Erythroblast (primary cell): ENCODE measurements at regions not wholly inside any gene's neighbourhood (a gene's known extent, or its start where the extent isn't known, plus 50 kb on each side); places are given as distances from the start of the nearest gene placed in this dataset.

Experiments
- DNase-seq, 2 experiments: peaks; one replicate each; lab custom pipeline; 2025; lab: John Stamatoyannopoulos, UW
- GATA1 ChIP-seq: IDR thresholded peaks from 2 replicates; pipeline ENCODE4 v1.6.1; 2011; ENCODE audit warnings: low read depth, mild to moderate bottlenecking, control low read depth, low read length, moderate library complexity
- POLR2A ChIP-seq: IDR thresholded peaks from 2 replicates; pipeline ENCODE4 v1.6.1; 2011; ENCODE audit warnings: mild to moderate bottlenecking, low read length

GRCh38 chr6:106849676-106850332 is 124.7 kb downstream of the CD24 start:
- no peak for DNase-seq
- no peak for TF ChIP-seq POLR2A
- TF ChIP-seq GATA1, result no peak

- TF ChIP-seq POLR2A, result no peak
- no peak for TF ChIP-seq GATA1
- no peak for DNase-seq
These were observed 125.4 kb downstream of the CD24 start for GRCh38 chr6:106849120-106849519.

GRCh38 chr6:106847116-106847515 is 127.4 kb downstream of the CD24 start:
- no peak for DNase-seq
- no peak for TF ChIP-seq POLR2A
- TF ChIP-seq GATA1, result no peak

- TF ChIP-seq POLR2A (no peak), GATA1 (no peak)
- no peak for DNase-seq
These were observed 129.6 kb downstream of the CD24 start for GRCh38 chr6:106844930-106845329.

GRCh38 chr6:106832766-106833510 is 141.6 kb downstream of the CD24 start:
- TF ChIP-seq POLR2A (no peak), GATA1 (no peak)
- DNase-seq, result no peak

GRCh38 chr6:106830930-106831329 is 143.6 kb downstream of the CD24 start:
- TF ChIP-seq POLR2A, result no peak
- TF ChIP-seq GATA1, result no peak
- DNase-seq, result no peak

- no peak for TF ChIP-seq GATA1
- no peak for TF ChIP-seq POLR2A
- peak; percentile 2 to 52 for DNase-seq
These were observed 145.1 kb downstream of the CD24 start for GRCh38 chr6:106829451-106829850.

GRCh38 chr6:106827081-106827480 is 147.4 kb downstream of the CD24 start:
- TF ChIP-seq GATA1 (no peak), POLR2A (no peak)

GRCh38 chr6:106825156-106825555 is 149.4 kb downstream of the CD24 start:
- no peak for DNase-seq
- no peak for TF ChIP-seq POLR2A
- no peak for TF ChIP-seq GATA1

More at GRCh38 chr6:106827081-106827480, 147.4 kb downstream of the CD24 start:
- DNase-seq, result no peak

- no peak for TF ChIP-seq GATA1
- no peak for TF ChIP-seq POLR2A
- no peak for DNase-seq
These were observed 150.7 kb downstream of the CD24 start for GRCh38 chr6:106823732-106824351.

GRCh38 chr6:106823058-106823457 is 151.5 kb downstream of the CD24 start:
- no peak for TF ChIP-seq GATA1
- TF ChIP-seq POLR2A, result no peak
- DNase-seq, result no peak

- no peak for DNase-seq
These were observed 154.1 kb downstream of the CD24 start for GRCh38 chr6:106820412-106820852.

GRCh38 chr6:106811088-106811686 is 163.3 kb downstream of the CD24 start:
- TF ChIP-seq GATA1, result no peak
- no peak for TF ChIP-seq POLR2A
- no peak for DNase-seq

More at GRCh38 chr6:106820412-106820852, 154.1 kb downstream of the CD24 start:
- TF ChIP-seq GATA1 (no peak), POLR2A (no peak)
